HG03097 (cell line): ENCODE measurements at regions not wholly inside any gene's neighbourhood (a gene's known extent, or its start where the extent isn't known, plus 50 kb on each side); places are given as distances from the start of the nearest gene placed in this dataset.

Experiments used
- ATAC-seq: cut with Tn5 transposase; IDR thresholded peaks from one replicate; pipeline ENCODE4 v1.9.1; 2021; ENCODE audit not compliant: unreplicated experiment, low FRiP score

GRCh38 chr18:61950371-61950770 is 57.6 kb upstream of the RNF152 start:
- ATAC-seq = no peak

GRCh38 chr18:61949946-61950345 is 57.1 kb upstream of the RNF152 start:
- no peak for ATAC-seq

GRCh38 chr18:61948846-61949438 is 56.1 kb upstream of the RNF152 start:
- ATAC-seq = no peak

GRCh38 chr18:61948281-61948741 is 55.5 kb upstream of the RNF152 start:
- no peak for ATAC-seq

- no peak for ATAC-seq
Observed at GRCh38 chr18:61946449-61946848, 53.6 kb upstream of the RNF152 start.

GRCh38 chr18:61943175-61943964 is 50.6 kb upstream of the RNF152 start:
- ATAC-seq = no peak
